K562 (cell line): ENCODE measurements at regions not wholly inside any gene's neighbourhood (a gene's known extent, or its start where the extent isn't known, plus 50 kb on each side); places are given as distances from the start of the nearest gene placed in this dataset.

Experiments
- ATF7 ChIP-seq: fragments of 450-650 bp; IDR thresholded peaks from 2 replicates; pipeline ENCODE4 v1.7.1; 2014; ENCODE audit warnings: mild to moderate bottlenecking, moderate library complexity
- CBX8 ChIP-seq: fragments of 200-600 bp; sonication (generic); IDR thresholded peaks from 2 replicates; pipeline ENCODE4 v1.6.1; 2012; ENCODE audit warnings: borderline replicate concordance, mixed run types, low read depth, mild to moderate bottlenecking, moderate library complexity, mixed read lengths, low read length, control low read depth, inconsistent platforms; ENCODE audit not compliant: poor library complexity, severe bottlenecking; ENCODE audit errors: extremely low read depth
- EGR1 ChIP-seq: fragments of 450-650 bp; conservative IDR thresholded peaks from 2 replicates; pipeline ENCODE4 v1.6.1; 2017; ENCODE audit warnings: mild to moderate bottlenecking
- ETV1 ChIP-seq: fragments of 450-650 bp; conservative IDR thresholded peaks from 2 replicates; pipeline ENCODE4 v1.6.1; 2016; ENCODE audit warnings: missing genetic modification characterization, control low read depth, low read depth, missing compliant biosample characterization
- ETV6 ChIP-seq, 3 experiments: fragments of 150-350 bp in 1 of 3; sonication (generic) in 1 of 3; formaldehyde crosslinking in 1 of 3; IDR thresholded peaks; 2 replicates each; pipeline versions ENCODE4 v1.6.1 to v1.8.0; 2014 to 2022; ENCODE audit warnings: borderline replicate concordance in 2 of 3, low read depth in 2 of 3, antibody characterized with exemption in 1 of 3, low read length in 1 of 3, mild to moderate bottlenecking in 1 of 3, missing genetic modification reagents in 1 of 3
- HMG20A ChIP-seq: fragments of 450-650 bp; formaldehyde crosslinking; conservative IDR thresholded peaks from 2 replicates; pipeline ENCODE4 v1.4.0; 2020; ENCODE audit warnings: mild to moderate bottlenecking, mixed read lengths
- JUN ChIP-seq, 2 experiments: sonication (generic) in 1 of 2; formaldehyde crosslinking in 1 of 2; IDR thresholded peaks; 2 replicates each; pipeline versions ENCODE4 v1.6.1 to v1.8.0; 2012 to 2022; ENCODE audit warnings: borderline replicate concordance in 2 of 2, mild to moderate bottlenecking in 2 of 2, improper control_type of control experiment in 1 of 2, low read depth in 1 of 2, low read length in 1 of 2, missing genetic modification reagents in 1 of 2
- KLF13 ChIP-seq: fragments of 450-650 bp; IDR thresholded peaks from 2 replicates; pipeline ENCODE4 v1.6.1; 2016; ENCODE audit warnings: missing genetic modification characterization, low read depth, mild to moderate bottlenecking, missing compliant biosample characterization, moderate library complexity, borderline replicate concordance
- MEIS2 ChIP-seq: fragments of 450-650 bp; IDR thresholded peaks from 2 replicates; pipeline ENCODE4 v1.6.1; 2014; ENCODE audit warnings: mild to moderate bottlenecking; ENCODE audit not compliant: partially characterized antibody
- MTA2 ChIP-seq: fragments of 450-650 bp; IDR thresholded peaks from 2 replicates; pipeline ENCODE4 v1.6.1; 2016; ENCODE audit warnings: low read depth
- PHB ChIP-seq: fragments of 250-450 bp; sonication (Bioruptor Pico); IDR thresholded peaks from 2 replicates; pipeline ENCODE4 v1.5.0; 2021
- SAFB ChIP-seq: fragments of 200-400 bp; formaldehyde crosslinking; IDR thresholded peaks from 2 replicates; pipeline ENCODE4 v1.6.1; 2017; ENCODE audit warnings: low read depth, low read length, borderline replicate concordance
- SAP30 ChIP-seq: fragments of 200-600 bp; sonication (generic); IDR thresholded peaks from 2 replicates; pipeline ENCODE4 v1.6.1; 2012; ENCODE audit warnings: borderline replicate concordance, low read depth, mild to moderate bottlenecking, moderate library complexity, low read length, control low read depth, inconsistent platforms; ENCODE audit not compliant: insufficient read depth, poor library complexity, severe bottlenecking
- SMARCE1 ChIP-seq: fragments of 450-650 bp; IDR thresholded peaks from 2 replicates; pipeline ENCODE4 v1.7.1; 2016; ENCODE audit warnings: mild to moderate bottlenecking
- TAF9B ChIP-seq: fragments of 450-650 bp; IDR thresholded peaks from 2 replicates; pipeline ENCODE4 v1.6.1; 2018; ENCODE audit warnings: mild to moderate bottlenecking; ENCODE audit not compliant: partially characterized antibody
- ZNF143 ChIP-seq: sonication (generic); formaldehyde crosslinking; IDR thresholded peaks from 2 replicates; pipeline ENCODE4 v1.9.0; 2022; ENCODE audit warnings: mild to moderate bottlenecking, missing genetic modification reagents
- ZNF232 ChIP-seq: sonication (generic); formaldehyde crosslinking; IDR thresholded peaks from 2 replicates; pipeline ENCODE4 v1.8.0; 2022; ENCODE audit warnings: mild to moderate bottlenecking, missing genetic modification reagents
- ZNF57 ChIP-seq: fragments of 450-650 bp; formaldehyde crosslinking; IDR thresholded peaks from 2 replicates; pipeline ENCODE4 v1.4.0; 2020; ENCODE audit warnings: mild to moderate bottlenecking, moderate library complexity
- ZNF764 ChIP-seq: fragments of 250-450 bp; sonication (Bioruptor Pico); IDR thresholded peaks from 2 replicates; pipeline ENCODE4 v1.4.0; 2020; ENCODE audit warnings: low read depth, mild to moderate bottlenecking, moderate library complexity
- TF ChIP-seq, protein P1 (sequence below): conservative IDR thresholded peaks from 2 replicates; pipeline ENCODE4 v1.6.1; 2011; ENCODE audit warnings: low read depth, mild to moderate bottlenecking, low read length; ENCODE audit not compliant: control insufficient read depth
- TF ChIP-seq, protein P2 (sequence below): sonication (generic); formaldehyde crosslinking; IDR thresholded peaks from 2 replicates; pipeline ENCODE4 v1.8.1; 2023; ENCODE audit warnings: mild to moderate bottlenecking, missing genetic modification reagents
- TF ChIP-seq, protein P3 (sequence below): fragments of 250-450 bp; sonication (Bioruptor Pico); IDR thresholded peaks from 2 replicates; pipeline ENCODE4 v1.5.1; 2021; ENCODE audit warnings: mild to moderate bottlenecking

DNA sequence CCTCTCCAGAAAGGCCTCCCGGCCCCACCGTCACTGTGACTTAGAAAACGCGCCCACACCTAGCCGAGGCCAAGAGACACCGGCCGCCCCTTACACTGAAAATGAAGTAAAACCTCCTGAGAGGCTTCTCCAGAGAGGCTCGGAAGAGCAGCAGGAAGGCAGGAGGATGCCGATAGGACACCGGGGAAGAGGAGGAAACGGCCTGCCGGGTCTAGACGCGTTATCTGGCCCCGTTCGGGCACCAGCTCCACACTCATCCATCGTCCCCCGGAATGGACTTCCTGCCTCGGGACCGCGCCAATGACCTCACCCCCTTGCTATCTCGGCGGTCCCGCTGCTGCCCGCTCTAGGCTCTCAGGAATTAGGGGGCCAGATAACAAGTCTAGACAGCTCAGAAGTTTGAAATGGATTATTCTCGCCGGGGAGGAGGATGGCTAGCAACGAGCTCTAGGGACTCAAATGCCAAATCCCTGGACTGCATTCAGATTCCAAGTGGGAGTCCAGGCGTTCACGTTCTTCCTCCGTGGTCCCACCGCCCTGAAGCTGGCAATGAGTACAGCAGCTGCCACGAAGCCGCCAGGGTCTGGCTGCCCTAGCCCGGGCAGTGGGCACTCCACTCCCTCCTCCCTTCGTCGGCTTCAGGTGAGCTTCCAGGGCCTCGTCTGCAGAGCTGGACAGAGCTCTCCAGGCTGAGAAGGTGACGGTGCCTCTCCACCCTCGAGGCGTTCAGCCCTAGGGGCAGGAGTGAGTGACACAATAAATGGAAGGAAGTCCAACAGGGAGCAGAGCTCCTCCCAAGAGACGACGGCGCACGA is 350.9 kb downstream of the FOXL1 start (continued):
- TF ChIP-seq, protein P1, sequence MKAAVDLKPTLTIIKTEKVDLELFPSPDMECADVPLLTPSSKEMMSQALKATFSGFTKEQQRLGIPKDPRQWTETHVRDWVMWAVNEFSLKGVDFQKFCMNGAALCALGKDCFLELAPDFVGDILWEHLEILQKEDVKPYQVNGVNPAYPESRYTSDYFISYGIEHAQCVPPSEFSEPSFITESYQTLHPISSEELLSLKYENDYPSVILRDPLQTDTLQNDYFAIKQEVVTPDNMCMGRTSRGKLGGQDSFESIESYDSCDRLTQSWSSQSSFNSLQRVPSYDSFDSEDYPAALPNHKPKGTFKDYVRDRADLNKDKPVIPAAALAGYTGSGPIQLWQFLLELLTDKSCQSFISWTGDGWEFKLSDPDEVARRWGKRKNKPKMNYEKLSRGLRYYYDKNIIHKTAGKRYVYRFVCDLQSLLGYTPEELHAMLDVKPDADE: no peak; the same call in 1 of the 2 replicates
- TF ChIP-seq ATF7 (peak; percentile 94), ETV6 (IDR thresholded peaks at IDR 0.05; ENCODE audit: borderline replicate concordance in 1 of 2, low read depth in 2 of 2, low read length in 1 of 2) (peak; percentile 50 to 61; a peak in 1 of 4 replicates), ETV6 (CRISPR knock-in tag; IDR thresholded peaks at IDR 0.05; ENCODE audit: borderline replicate concordance) (no peak), ZNF232 (CRISPR knock-in tag) (no peak), ETV1 (peak; percentile 86), EGR1 (no peak), MTA2 (peak; percentile 55), HMG20A (CRISPR knock-in tag) (no peak), MEIS2 (peak; percentile 50), SAP30 (no peak), ZNF143 (CRISPR knock-in tag) (no peak), TAF9B (no peak), KLF13 (tag) (no peak), JUN (IDR thresholded peaks at IDR 0.05; ENCODE audit: borderline replicate concordance, low read depth, low read length) (peak; percentile 89), JUN (CRISPR knock-in tag; IDR thresholded peaks at IDR 0.05; ENCODE audit: borderline replicate concordance) (peak; percentile 77; the same call in 1 of the 2 replicates), CBX8 (no peak), ZNF57 (CRISPR knock-in tag) (no peak), PHB (no peak), SMARCE1 (0 out of 2 replicates have a peak, but pooled peaks have one; percentile 45), SAFB (no peak), ZNF764 (CRISPR knock-in tag) (no peak)
- TF ChIP-seq, protein P2, sequence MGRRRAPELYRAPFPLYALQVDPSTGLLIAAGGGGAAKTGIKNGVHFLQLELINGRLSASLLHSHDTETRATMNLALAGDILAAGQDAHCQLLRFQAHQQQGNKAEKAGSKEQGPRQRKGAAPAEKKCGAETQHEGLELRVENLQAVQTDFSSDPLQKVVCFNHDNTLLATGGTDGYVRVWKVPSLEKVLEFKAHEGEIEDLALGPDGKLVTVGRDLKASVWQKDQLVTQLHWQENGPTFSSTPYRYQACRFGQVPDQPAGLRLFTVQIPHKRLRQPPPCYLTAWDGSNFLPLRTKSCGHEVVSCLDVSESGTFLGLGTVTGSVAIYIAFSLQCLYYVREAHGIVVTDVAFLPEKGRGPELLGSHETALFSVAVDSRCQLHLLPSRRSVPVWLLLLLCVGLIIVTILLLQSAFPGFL: no peak
- TF ChIP-seq, protein P3, sequence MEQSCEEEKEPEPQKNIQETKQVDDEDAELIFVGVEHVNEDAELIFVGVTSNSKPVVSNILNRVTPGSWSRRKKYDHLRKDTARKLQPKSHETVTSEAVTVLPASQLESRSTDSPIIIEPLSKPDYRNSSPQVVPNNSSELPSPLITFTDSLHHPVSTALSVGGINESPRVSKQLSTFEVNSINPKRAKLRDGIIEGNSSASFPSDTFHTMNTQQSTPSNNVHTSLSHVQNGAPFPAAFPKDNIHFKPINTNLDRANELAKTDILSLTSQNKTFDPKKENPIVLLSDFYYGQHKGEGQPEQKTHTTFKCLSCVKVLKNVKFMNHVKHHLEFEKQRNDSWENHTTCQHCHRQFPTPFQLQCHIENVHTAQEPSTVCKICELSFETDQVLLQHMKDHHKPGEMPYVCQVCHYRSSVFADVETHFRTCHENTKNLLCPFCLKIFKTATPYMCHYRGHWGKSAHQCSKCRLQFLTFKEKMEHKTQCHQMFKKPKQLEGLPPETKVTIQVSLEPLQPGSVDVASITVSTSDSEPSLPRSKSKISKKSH (CRISPR knock-in tag): no peak
